ENCODE measurements at regions not wholly inside any gene's neighbourhood (a gene's known extent, or its start where the extent isn't known, plus 50 kb on each side); places are given as distances from the start of the nearest gene placed in this dataset.

GRCh38 chr22:49181431-49181830 lies 646.2 kb downstream of the BRD1 start:
- no peak for TF ChIP-seq POLR2A (IDR thresholded peaks at IDR 0.05)
- no peak for TF ChIP-seq CTCF (IDR thresholded peaks at IDR 0.05)
- TF ChIP-seq EP300 (IDR thresholded peaks at IDR 0.05), result no peak
- 89 to 92% methylated on average over 12 to 13 of the region's 13 CpGs for WGBS, 2 donors
- Histone ChIP-seq H3K27ac (no peak overlapping the region), H3K27me3 (no peaks in the 10 kb centered on the region), H3K4me3 (no peak overlapping the region), H3K4me1 (no peaks in the 10 kb centered on the region), H3K9me3 (no peaks in the 10 kb centered on the region), H3K36me3 (no peaks in the 10 kb centered on the region)
- DNase-seq (ENCODE audit: low spot score in 2 of 2), result no peak

- no peak overlapping the region for H3K4me3 ChIP-seq
- 68 to 84% methylated on average over 7 of the region's 7 CpGs for WGBS, 2 donors
- H3K9me3 ChIP-seq, result no peaks in the 10 kb centered on the region
- H3K36me3 ChIP-seq, result no peaks in the 10 kb centered on the region
- no peak overlapping the region for H3K27ac ChIP-seq
- TF ChIP-seq CTCF (IDR thresholded peaks at IDR 0.05), result no peak
- TF ChIP-seq EP300 (IDR thresholded peaks at IDR 0.05), result no peak
- TF ChIP-seq POLR2A (IDR thresholded peaks at IDR 0.05), result no peak
- no peak for DNase-seq (ENCODE audit: low spot score in 2 of 2)
- H3K27me3 ChIP-seq, result no peaks in the 10 kb centered on the region
- no peaks in the 10 kb centered on the region for H3K4me1 ChIP-seq
These were observed 647.0 kb downstream of the BRD1 start for GRCh38 chr22:49180683-49181024.

- Histone ChIP-seq H3K36me3 (no peaks in the 10 kb centered on the region), H3K9me3 (no peaks in the 10 kb centered on the region), H3K4me3 (no peak overlapping the region), H3K4me1 (no peaks in the 10 kb centered on the region), H3K27ac (no peak overlapping the region), H3K27me3 (no peaks in the 10 kb centered on the region)
- TF ChIP-seq CTCF (IDR thresholded peaks at IDR 0.05), result no peak
- 71 to 76% methylated on average over 15 to 18 of the region's 19 CpGs for WGBS, 2 donors
- DNase-seq (ENCODE audit: low spot score in 2 of 2), result no peak
These were observed 647.6 kb downstream of the BRD1 start for GRCh38 chr22:49179886-49180682.

- Histone ChIP-seq H3K4me3 (no peak overlapping the region), H3K27me3 (no peaks in the 10 kb centered on the region), H3K9me3 (no peaks in the 10 kb centered on the region), H3K36me3 (no peaks in the 10 kb centered on the region), H3K27ac (no peak overlapping the region), H3K4me1 (no peaks in the 10 kb centered on the region)
- WGBS, 2 donors, result 72 to 78% methylated on average over 18 of the region's 18 CpGs
- no peak for DNase-seq (ENCODE audit: low spot score in 2 of 2)
- TF ChIP-seq CTCF (IDR thresholded peaks at IDR 0.05) (no peak), POLR2A (IDR thresholded peaks at IDR 0.05) (no peak)
These were observed 648.5 kb downstream of the BRD1 start for GRCh38 chr22:49179175-49179574.

GRCh38 chr22:49178246-49179005 lies 649.2 kb downstream of the BRD1 start:
- no peak overlapping the region for H3K4me3 ChIP-seq
- DNase-seq (ENCODE audit: low spot score in 2 of 2), result no peak
- no peaks in the 10 kb centered on the region for H3K36me3 ChIP-seq
- H3K27ac ChIP-seq, result no peak overlapping the region
- H3K4me1 ChIP-seq, result no peaks in the 10 kb centered on the region
- 78 to 81% methylated on average over 10 to 20 of the region's 26 CpGs for WGBS, 2 donors
- TF ChIP-seq POLR2A (IDR thresholded peaks at IDR 0.05) (no peak), EP300 (IDR thresholded peaks at IDR 0.05) (no peak), CTCF (IDR thresholded peaks at IDR 0.05) (no peak)
- no peaks in the 10 kb centered on the region for H3K27me3 ChIP-seq
- H3K9me3 ChIP-seq, result no peaks in the 10 kb centered on the region

Measured in tibial nerve (tissue), 4 donors.